ENCODE measurements at regions not wholly inside any gene's neighbourhood (a gene's known extent, or its start where the extent isn't known, plus 50 kb on each side); places are given as distances from the start of the nearest gene placed in this dataset.

GRCh38 chr18:77522051-77522675, 272.5 kb downstream of the GALR1 start:
- DNase-seq (ENCODE audit: low spot score), result no peak

- no peak for DNase-seq (ENCODE audit: low spot score)
Observed at GRCh38 chr18:77524909-77525308, 275.3 kb downstream of the GALR1 start.

DNA sequence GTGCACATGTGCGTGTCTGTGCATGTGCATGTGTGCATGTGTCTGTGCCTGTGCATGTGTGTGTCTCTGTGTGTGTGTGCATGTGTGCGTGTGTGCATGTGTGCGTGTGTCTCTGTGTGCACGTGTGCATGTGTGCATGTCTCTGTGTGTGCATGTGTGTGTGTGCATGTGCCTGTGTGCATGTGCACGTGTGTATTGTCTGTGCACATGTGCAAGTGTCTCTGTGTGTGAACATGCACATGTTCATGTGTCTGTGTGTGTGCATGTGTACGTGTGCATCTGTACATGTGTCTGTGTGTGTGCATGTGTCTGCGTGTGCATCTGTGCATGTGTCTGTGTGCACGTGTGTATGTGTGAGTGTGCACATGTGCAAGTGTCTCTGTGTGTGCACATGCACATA, 277.3 kb downstream of the GALR1 start:
- DNase-seq (ENCODE audit: low spot score), result no peak

DNA sequence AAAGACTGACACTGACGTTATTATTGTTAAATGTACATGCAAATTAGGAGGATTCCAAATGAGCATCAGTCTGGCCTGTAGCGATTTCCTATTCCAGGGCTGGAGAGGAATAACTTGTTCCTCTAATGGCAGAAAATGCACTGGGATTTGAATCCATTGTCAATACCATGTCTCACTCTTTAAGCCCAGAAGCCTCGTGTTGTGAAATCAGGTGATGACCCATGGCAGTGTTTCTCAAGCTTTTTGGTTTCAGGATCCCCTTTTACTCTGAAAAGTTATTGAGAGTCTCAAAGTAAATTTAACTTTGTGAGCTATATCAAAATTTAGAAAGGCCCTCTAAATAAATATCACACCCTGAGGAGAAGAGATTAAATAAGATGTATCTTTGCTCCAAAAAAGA, 279.2 kb downstream of the GALR1 start:
- no peak for DNase-seq (ENCODE audit: low spot score)

DNA sequence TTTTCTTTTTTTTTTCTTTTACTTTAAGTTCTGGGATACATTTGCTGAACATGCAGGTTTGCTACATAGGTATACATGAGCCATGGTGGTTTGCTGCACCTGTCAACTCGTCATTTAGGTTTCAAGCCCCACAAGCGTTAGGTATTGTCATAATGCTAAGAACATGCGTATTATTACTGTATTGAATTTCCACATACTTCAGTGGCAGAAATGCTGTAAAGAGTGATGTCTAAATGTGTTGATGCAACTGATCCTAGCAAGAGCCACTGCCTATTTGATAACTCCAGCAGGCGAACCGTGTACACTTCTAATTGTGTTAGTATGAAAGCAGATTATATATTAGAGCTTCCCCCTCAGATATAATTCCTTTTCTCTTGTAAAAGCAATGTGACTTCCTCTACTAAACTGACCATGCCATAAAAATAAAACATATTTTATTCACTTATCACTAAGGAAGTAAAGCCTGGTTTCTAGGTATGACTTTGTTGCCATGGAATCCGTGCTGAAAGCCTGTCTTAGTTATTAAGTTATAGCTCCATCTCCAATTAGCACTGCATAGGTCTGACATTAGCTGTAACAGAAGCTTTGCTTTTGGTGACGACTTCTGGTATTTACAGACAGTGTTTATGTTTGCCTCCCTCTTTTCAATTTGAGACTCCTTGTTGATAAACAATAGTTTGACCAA, 280.0 kb downstream of the GALR1 start:
- DNase-seq (ENCODE audit: low spot score), result no peak

DNA sequence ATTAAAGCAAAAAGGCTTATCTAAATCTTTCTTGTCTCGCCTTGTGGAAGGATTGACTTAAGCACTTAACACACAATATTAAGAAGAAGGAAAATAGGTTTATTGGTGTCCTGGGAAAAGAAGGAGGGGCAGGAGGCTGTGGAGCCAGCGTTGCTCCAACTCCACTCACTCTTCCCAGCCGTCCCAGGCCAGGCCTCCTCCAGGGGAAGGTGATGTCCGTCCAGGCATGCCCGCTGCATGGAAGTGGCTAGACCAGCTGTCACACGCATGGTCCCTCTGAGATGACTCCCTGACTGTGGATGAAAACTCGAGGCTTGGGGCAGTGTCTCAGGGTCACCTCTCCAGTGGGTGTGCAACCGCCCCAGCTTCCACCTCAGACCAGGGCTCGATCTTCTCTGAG, 281.1 kb downstream of the GALR1 start:
- DNase-seq (ENCODE audit: low spot score), result no peak

GRCh38 chr18:77539860-77540259, 290.2 kb downstream of the GALR1 start:
- DNase-seq (ENCODE audit: low spot score), result no peak

- no peak for DNase-seq (ENCODE audit: low spot score)
Observed at GRCh38 chr18:77544792-77545191, 295.1 kb downstream of the GALR1 start.

DNA sequence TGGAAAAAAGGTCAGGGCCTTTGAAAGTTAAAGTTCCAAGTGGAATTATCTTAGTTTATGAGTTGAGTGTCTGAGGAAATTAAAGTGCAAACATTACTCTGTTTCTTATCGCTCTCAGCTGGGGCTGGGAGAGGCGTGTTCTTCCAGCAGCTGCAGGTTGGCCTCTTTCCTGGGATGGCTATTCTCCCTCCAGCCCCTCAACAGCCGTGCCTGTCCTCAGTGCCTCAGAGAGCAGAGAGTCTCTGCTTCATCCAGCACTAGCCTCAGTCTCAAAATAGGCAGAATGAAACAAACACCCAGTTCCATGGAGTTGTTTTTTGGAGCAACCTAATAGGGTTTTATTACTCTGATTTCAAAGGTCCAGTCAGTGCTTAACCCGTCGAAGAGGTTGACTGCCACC, 298.1 kb downstream of the GALR1 start:
- DNase-seq (ENCODE audit: low spot score), result no peak

DNA sequence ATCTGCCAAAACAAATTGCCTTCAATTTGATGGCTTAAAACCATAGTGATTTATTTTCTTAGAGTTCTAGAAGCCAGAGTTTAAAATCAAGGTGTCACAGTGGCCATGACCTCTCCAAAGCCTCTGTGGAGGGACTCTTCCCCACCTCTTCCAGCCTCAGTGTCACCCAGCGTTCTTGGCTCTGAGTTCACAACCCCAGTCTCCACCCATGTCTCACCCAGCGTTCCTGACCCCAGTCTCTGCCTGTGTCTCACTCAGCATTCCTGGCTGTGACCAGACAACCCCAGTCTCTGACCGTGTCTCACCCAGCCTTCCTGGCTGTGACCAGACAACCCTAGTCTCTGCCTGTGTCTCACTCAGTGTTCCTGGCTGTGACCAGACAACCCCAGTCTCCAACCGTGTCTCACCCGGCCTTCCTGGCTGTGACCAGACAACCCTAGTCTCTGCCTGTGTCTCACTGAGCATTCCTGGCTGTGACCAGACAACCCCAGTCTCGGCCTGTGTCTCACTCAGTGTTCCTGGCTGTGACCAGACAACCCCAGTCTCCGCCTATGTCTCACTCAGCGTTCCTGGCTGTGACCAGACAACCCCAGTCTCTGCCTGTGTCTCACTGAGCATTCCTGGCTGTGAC, 299.3 kb downstream of the GALR1 start:
- no peak for DNase-seq (ENCODE audit: low spot score)

GRCh38 chr18:77550625-77551024, 301.0 kb downstream of the GALR1 start:
- no peak for DNase-seq (ENCODE audit: low spot score)

- no peak for DNase-seq (ENCODE audit: low spot score)
Observed at GRCh38 chr18:77551055-77551454, 301.4 kb downstream of the GALR1 start.

- DNase-seq (ENCODE audit: low spot score), result no peak
Observed at GRCh38 chr18:77552945-77553344, 303.3 kb downstream of the GALR1 start.

GRCh38 chr18:77554061-77554460, 304.4 kb downstream of the GALR1 start:
- no peak for DNase-seq (ENCODE audit: low spot score)

- DNase-seq (ENCODE audit: low spot score), result no peak
Observed at GRCh38 chr18:77557046-77557587, 307.5 kb downstream of the GALR1 start.

DNA sequence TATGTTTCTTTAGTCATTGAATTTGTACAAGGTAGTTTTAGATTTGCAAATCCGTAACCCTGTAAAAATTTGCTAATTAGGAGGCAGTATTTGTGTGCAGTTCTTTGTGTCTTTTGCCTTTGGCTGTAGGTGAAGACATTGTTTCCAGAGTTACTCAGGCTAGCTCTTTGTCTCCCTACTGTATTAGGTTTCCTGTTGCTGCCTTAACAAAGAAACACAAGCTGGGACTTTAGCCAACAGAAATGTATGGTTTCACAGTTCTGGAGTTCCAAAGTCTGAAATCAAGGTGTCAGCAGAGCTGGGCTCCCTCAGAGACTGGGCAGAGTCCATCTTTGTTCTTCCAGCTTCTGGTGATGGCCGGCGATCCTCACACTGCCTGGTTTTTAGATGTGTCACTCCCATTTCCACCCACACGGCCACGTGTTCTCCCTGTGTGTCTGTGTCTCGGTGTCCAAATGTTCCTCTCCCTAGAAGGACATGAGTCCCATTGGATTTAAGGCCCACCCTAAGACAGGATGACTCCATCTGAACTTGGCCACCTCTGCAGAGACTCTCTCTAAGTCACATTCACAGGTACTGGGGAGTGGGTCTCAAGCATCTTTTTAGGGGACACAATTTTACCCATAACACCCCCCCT, 309.7 kb downstream of the GALR1 start:
- DNase-seq (ENCODE audit: low spot score), result no peak

- no peak for DNase-seq (ENCODE audit: low spot score)
Observed at GRCh38 chr18:77560341-77560992, 310.8 kb downstream of the GALR1 start.

DNA sequence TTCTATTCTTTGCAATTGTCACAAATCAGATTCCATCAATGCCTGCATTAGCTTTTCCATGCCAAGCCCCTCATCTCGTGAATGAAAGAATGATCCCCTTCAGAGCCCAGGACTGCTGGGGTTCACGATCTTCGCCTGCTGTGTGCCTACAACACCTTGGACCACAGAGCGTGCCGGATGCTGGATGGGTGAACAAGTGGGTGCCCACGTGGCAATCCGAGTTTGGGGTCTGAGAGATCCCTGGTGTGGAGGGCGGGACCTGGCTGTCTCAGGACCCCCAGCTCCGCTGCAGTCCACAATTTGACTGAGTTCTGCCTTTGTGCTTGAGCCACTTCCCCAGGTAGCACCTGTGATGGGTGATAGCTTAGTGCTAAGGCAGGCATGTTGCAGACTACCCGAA, 317.0 kb downstream of the GALR1 start:
- no peak for DNase-seq (ENCODE audit: low spot score)

- DNase-seq (ENCODE audit: low spot score), result no peak
Observed at GRCh38 chr18:77567205-77567604, 317.6 kb downstream of the GALR1 start.

DNA sequence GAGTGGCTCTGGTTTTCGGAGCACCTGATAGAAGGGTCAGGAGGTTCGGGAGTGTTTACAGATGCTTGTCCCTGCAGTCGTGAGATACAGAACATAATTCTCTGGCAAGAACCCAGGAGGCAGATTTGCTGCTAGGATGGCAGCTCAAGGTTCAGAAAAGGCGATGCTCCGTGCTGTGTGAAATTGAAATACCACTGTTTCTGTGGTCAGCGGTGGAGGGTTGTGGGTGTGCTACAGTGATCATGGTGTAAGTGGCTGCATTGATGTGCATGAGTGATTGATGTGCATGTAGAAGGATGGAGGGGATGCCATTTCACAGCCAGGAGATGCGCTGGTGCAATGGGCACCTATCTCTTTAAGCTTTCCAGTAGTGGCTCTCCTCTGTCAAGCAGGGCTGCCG, 322.1 kb downstream of the GALR1 start:
- DNase-seq (ENCODE audit: low spot score), result no peak

GRCh38 chr18:77572537-77572936, 322.9 kb downstream of the GALR1 start:
- DNase-seq (ENCODE audit: low spot score), result no peak

GRCh38 chr18:77573571-77573970, 323.9 kb downstream of the GALR1 start:
- DNase-seq (ENCODE audit: low spot score), result no peak

Measured in hematopoietic multipotent progenitor cell treated with erythropoietin and hydrocortisone succinate and interleukin-3 and kit ligand, for 17 days (in vitro differentiated cells).